DMS79 (cell line): ENCODE measurements at regions not wholly inside any gene's neighbourhood (a gene's known extent, or its start where the extent isn't known, plus 50 kb on each side); places are given as distances from the start of the nearest gene placed in this dataset.
"Not testable (repeated sequence)": the region's sequence is repeated elsewhere in the genome, so short reads cannot be mapped to it uniquely, and the experiment has no call there.

Experiments used
- DNase-seq: peaks from one replicate; lab custom pipeline; 2025; lab: John Stamatoyannopoulos, UW

- no peak for DNase-seq
Measured at GRCh38 chr10:44278837-44279324, 106.0 kb downstream of the CXCL12 start.

GRCh38 chr10:44268435-44268948, 116.4 kb downstream of the CXCL12 start:
- not testable (repeated sequence) for DNase-seq

- DNase-seq: no peak
Measured at GRCh38 chr10:44267007-44267406, 117.9 kb downstream of the CXCL12 start.

DNA sequence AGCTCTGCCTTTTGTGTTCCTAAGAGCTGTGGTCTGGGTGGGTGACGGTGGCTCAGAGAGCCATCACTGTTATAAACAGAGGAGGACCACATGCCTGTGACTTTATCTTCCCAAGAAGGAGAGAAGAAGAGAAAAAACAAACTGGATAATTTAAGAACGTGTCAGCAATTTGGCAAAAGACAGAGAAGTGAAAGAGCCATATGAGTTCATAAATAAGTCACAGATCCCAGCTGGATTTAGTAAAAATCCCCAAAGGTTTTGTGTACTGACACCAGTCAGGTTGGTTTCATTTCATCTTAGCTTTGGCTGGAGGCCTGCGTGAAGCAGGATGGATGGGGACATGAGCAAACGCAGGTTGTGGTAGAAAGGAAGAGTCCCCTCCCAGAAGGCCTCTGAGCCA, 120.7 kb downstream of the CXCL12 start:
- no peak for DNase-seq

- no peak for DNase-seq
Measured at GRCh38 chr10:44263771-44264170, 121.1 kb downstream of the CXCL12 start.

DNA sequence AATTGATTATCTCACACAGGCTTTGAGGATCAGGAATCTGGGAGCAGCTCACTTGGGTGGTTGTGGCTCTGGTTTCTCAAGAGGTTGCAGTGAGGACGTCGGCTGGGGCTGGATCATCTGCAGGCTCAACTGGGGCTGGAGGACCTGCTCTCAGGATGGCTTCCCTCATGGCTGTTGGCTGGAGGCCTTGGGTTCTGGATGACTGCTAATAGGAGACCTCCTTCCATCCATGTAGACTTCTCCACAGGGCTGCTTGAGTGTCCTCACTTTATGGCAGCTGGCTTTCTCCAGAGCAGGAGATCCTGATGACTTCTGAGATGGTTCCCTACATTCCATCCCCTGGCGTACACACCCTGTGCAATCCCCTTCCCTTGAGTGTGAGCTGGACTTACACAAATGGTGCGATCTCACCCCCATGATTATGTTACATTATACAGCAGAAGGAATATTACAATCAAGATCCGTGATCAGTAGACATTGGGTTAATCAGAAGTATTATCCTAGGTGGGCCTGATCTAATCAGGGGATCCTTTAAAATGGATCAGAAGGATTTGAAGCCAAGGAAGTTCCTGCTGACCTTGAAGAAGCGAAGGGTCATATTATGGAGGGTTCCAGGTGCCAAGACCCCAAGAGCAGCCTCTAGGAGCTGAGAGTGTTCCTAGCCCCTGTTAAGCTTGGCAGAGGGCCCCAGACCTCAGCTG, 122.2 kb downstream of the CXCL12 start:
- DNase-seq: no peak

GRCh38 chr10:44261710-44262455, 123.0 kb downstream of the CXCL12 start:
- DNase-seq: no peak

DNA sequence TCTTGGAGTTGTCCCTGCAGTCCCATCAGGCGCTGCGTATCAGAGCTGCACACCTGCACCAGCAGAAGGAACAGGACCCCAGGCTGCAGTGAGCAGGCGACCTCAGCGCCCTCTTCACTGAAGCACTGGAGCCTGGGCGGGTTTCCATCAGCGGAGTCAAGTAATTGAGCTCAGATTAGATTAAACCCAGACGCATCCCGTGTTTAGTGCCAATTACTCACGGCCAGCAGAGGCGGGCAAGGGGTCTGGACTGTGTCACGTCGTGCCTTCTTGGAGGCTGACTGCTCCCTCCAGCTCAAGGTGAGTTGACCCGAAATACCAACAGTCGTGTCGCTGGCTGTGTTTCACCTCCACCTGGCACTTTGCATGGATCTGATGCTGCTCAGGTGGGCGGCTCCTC, 123.6 kb downstream of the CXCL12 start:
- DNase-seq: no peak

DNA sequence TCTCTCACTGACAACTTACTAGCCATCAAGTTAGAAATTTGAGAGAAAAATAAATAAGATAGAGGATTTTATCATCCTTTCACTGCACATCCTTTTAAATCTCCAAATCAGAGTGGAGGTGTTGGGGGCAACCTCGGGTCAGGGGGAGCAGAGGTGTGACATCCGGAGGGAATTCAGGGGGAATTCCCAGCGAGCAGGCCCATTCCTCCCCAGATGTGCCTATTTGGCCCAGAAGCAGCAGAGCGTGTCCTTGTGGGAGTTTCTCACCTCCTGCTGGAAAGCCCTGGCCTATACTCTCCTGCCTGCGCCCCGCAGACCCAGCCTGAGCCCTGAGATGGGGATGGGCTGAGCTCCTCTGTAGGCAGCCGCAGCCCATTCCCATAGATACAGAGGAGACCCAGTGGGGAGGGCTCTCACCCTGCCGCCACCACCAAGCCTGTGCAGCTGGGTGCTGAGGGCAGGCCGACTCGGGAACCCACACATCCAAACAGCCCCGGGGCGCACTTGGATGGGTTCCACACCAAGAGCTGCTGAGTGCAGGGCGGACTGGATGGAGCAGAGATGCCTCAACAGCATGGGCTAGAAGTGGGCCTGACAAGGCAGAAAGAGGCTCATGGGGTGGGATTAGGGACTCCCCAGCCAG, 124.5 kb downstream of the CXCL12 start:
- no peak for DNase-seq

DNA sequence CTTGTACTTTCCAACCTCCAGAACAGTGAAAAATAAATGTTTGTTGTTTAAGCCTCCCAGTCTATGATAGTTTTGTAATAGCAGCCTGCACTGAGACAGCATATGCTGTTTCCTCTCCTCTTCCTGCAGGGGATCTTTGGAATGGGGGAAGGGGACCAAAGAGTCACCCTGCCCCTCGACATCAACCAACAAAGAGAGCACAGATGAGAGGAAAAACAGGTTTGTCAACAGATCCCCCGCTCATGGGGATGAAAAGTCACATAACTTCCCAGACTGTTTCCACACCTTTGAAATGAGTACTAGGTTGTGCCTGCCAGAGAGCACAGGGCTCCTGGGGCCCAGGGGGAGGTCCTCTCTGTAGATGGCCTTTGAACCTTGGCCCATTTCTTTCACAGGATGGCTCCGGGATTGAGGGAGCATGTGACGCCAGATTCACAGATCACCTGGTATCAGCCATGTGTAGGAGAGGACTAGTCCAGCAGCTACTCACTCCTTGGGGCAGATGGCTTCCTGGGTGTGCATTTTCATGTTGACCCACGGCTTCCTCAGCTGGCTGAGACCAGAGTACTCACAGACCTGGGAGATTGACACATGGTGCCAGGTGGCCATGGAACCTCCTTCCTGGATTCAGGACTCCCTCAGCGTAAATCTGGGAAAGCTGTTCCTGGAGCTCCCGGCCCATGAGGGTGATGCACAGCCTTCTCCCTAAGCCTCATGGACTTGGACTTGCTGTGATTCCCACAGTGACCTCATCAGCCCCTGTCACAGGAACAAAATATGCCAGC, 125.6 kb downstream of the CXCL12 start:
- no peak for DNase-seq

GRCh38 chr10:44258460-44259089, 126.3 kb downstream of the CXCL12 start:
- no peak for DNase-seq

- DNase-seq: no peak
Measured at GRCh38 chr10:44258019-44258418, 126.9 kb downstream of the CXCL12 start.

DNA sequence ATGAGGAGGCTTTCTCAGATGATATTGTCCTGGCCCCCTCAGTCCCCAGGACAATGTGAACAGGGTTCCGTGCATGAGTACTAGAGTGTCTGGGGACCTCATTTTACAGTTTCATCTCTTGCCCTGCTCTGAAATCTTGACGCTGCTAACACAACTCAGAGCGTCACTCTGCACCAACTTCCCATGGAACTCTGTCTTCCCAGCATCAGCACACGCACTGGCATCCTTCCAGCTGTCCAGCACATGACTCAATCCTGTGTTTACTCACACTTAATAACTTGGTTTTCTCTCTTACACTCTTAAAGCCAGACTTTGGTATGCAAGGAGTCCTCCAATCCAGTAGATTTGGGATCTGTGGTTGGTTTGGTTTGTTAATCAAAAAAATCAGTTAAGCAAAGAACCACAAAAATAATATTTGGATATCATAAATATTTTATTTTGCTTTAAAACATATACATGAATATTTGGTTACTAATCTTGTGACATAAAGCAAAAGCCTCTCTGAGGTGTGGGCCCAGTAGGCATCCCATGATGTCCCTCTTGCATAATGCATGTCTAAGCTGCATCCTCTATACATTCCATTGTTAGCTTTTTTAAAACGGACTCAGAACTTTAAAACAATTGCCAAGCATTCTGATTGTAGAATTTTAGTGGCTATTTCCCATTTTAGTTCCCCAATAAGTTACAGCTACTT, 131.0 kb downstream of the CXCL12 start:
- no peak for DNase-seq

DNA sequence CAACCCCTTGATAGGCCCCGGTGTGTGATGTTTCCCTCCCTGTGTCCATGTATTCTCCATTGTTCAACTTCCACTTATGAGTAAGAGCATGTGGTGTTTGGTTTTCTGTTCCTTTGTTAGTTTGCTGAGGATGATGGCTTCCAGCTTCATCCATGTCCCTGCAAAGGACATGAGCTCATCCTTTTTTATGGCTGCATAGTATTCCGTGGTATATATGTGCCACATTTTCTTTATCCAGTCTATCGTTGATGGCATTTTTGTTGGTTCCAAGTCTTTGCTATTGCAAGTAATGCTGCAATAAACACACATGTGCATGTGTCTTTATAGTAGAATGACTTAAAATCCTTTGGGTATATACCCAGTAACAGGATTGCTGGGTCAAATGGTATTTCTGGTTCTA, 132.3 kb downstream of the CXCL12 start:
- DNase-seq: not testable (repeated sequence)

DNA sequence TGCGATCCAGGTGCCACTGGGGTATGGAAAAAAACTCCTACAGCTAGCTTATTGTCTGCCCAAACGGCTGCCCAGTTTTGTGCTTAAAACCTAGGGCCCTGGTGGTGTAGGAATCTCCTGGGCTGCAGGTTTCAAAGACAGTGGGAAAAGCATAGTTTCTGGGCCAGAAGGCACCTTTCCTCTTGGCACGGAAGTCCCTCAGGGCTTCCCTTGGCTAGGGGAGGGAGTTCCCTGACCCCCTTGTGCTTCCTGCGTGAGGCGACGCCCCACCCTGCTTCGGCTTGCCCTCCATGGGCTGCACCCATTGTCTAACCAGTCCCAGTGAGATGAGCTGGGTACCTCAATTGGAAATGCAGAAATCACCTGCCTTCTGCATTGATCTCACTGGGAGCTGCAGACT, 135.0 kb downstream of the CXCL12 start:
- not testable (repeated sequence) for DNase-seq

DNA sequence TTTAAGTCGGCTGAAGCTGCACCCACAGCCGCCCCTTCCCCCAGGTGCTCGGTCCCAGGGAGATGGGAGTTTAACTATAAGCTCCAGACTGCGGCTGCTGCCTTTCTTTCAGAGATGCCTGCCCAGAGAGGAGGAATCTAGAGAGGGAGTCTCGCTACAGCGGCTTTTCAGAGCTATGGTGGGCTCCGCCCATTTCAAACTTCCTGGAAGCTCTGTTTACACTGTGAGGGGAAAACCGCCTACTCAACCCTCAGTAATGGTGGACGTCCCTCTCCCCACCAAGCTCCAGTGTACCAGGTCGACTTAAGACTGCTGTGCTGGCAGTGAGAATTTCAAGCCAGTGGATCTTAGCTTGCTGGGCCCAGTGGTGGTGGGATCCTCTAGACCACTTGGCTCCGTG, 135.4 kb downstream of the CXCL12 start:
- no peak for DNase-seq

- not testable (repeated sequence) for DNase-seq
Measured at GRCh38 chr10:44246700-44247099, 138.2 kb downstream of the CXCL12 start.

DNA sequence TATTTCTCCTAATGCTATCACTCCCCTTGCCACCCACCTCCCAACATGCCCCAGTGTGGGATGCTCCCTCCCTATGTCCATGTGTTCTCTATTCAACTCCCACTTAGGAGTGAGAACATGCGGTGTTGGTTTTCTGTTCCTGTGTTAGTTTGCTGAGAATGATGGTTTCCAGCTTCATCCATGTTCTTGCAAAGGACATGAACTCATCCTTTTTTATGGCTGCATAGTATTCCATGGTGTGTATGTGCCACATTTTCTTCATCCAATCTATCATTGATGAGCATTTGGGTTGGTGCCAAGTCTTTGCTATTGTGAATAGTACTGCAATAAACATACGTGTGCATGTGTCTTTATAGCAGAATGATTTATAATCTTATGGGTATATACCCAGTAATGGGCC, 138.6 kb downstream of the CXCL12 start:
- not testable (repeated sequence) for DNase-seq

GRCh38 chr10:44245601-44245938, 139.3 kb downstream of the CXCL12 start:
- DNase-seq: no peak

DNA sequence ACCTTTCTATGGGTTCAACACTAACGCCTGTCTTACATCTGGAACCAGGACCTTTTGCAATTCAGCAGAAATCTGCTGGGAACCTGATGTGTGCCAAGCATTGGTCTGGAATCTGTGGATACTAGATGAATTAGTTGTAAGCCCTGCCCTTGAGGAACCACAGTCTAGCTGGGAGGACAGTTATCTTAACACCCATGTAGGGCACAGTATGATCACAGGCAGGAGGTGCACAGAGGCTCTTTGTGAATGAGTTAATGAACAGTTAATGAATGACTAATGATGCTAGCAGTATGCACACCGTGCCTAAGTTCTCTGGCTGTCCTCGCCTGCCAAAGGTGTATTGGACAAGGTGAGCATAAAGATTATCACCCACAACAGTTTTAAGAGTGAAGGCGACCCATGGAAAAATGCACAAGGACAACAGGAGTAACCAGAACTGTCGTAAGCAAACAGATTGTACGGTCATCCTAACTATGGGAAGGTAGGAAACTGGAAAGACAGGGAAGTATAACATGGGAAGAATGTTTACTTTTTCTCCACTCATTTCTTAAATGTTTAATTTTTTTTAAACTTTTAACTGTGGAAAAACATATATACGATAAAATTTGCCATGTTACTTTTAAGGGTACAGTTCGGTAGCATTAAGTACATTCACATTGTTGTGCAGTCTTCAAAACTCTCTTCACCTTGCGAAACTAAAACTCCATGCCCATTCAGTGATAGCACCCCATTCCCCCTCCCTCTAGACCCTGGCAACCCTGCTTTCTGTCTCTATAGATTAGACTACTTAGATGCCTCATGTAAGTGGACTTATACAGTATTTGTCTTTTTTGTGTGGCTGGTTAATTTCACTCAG, 139.9 kb downstream of the CXCL12 start:
- DNase-seq: no peak
